ENCODE measurements at regions not wholly inside any gene's neighbourhood (a gene's known extent, or its start where the extent isn't known, plus 50 kb on each side); places are given as distances from the start of the nearest gene placed in this dataset.

- no peak for DNase-seq (ENCODE audit: low read depth, low spot score)
Observed at GRCh38 chr3:105999856-106000255, 131.0 kb upstream of the CBLB start.

GRCh38 chr3:106001923-106002322, 133.1 kb upstream of the CBLB start:
- no peak for TF ChIP-seq CTCF (IDR thresholded peaks at IDR 0.05; ENCODE audit: low read depth, low read length)
- no peak for DNase-seq (ENCODE audit: low read depth, low spot score)
- H3K4me3 ChIP-seq (ENCODE audit: low read depth, low read length) = no peak overlapping the region
- in situ Hi-C loops (cut with HindIII; ENCODE audit: low sequenced_read_pairs) = no loop called here

More at GRCh38 chr3:105999856-106000255, 131.0 kb upstream of the CBLB start:
- TF ChIP-seq CTCF (IDR thresholded peaks at IDR 0.05; ENCODE audit: low read depth, low read length) = no peak
- in situ Hi-C loops (cut with HindIII; ENCODE audit: low sequenced_read_pairs) = no loop called here
- H3K4me3 ChIP-seq (ENCODE audit: low read depth, low read length) = no peak overlapping the region

- DNase-seq (ENCODE audit: low read depth, low spot score) = peak; percentile 63
- no peak overlapping the region for H3K4me3 ChIP-seq (ENCODE audit: low read depth, low read length)
- in situ Hi-C loops (cut with HindIII; ENCODE audit: low sequenced_read_pairs) = no loop called here
- no peak for TF ChIP-seq CTCF (IDR thresholded peaks at IDR 0.05; ENCODE audit: low read depth, low read length)
Observed at GRCh38 chr3:106004137-106004681, 135.4 kb upstream of the CBLB start.

- H3K4me3 ChIP-seq (ENCODE audit: low read depth, low read length) = no peak overlapping the region
- no peak for DNase-seq (ENCODE audit: low read depth, low spot score)
- no peak for TF ChIP-seq CTCF (IDR thresholded peaks at IDR 0.05; ENCODE audit: low read depth, low read length)
- in situ Hi-C loops (cut with HindIII; ENCODE audit: low sequenced_read_pairs) = no loop called here
Observed at GRCh38 chr3:106004826-106005225, 136.0 kb upstream of the CBLB start.

GRCh38 chr3:106006001-106006400, 137.2 kb upstream of the CBLB start:
- in situ Hi-C loops (cut with HindIII; ENCODE audit: low sequenced_read_pairs) = no loop called here
- DNase-seq (ENCODE audit: low read depth, low spot score) = peak; percentile 29
- H3K4me3 ChIP-seq (ENCODE audit: low read depth, low read length) = no peak overlapping the region
- TF ChIP-seq CTCF (IDR thresholded peaks at IDR 0.05; ENCODE audit: low read depth, low read length) = no peak

- DNase-seq (ENCODE audit: low read depth, low spot score) = no peak
- in situ Hi-C loops (cut with HindIII; ENCODE audit: low sequenced_read_pairs) = no loop called here
Observed at GRCh38 chr3:106006571-106006970, 137.8 kb upstream of the CBLB start.

More at GRCh38 chr3:106006571-106006970, 137.8 kb upstream of the CBLB start:
- no peak overlapping the region for H3K4me3 ChIP-seq (ENCODE audit: low read depth, low read length)
- TF ChIP-seq CTCF (IDR thresholded peaks at IDR 0.05; ENCODE audit: low read depth, low read length) = no peak
